ENCODE measurements at regions not wholly inside any gene's neighbourhood (a gene's known extent, or its start where the extent isn't known, plus 50 kb on each side); places are given as distances from the start of the nearest gene placed in this dataset.

GRCh38 chr6:114418304-114418972 is 75.6 kb upstream of the HS3ST5 start:
- TF ChIP-seq CTCF (IDR thresholded peaks at IDR 0.05) (no peak), EZH2 (IDR thresholded peaks at IDR 0.05) (no peak)

Measured in neural progenitor cell (in vitro differentiated cells).